GM18867 (cell line): ENCODE measurements at regions not wholly inside any gene's neighbourhood (a gene's known extent, or its start where the extent isn't known, plus 50 kb on each side); places are given as distances from the start of the nearest gene placed in this dataset.
"Not testable (repeated sequence)": the region's sequence is repeated elsewhere in the genome, so short reads cannot be mapped to it uniquely, and the experiment has no call there.

Experiments
- ATAC-seq: cut with Tn5 transposase; IDR thresholded peaks from one replicate; pipeline ENCODE4 v1.9.1; 2021; ENCODE audit warnings: mild to moderate bottlenecking, moderate library complexity; ENCODE audit not compliant: unreplicated experiment

DNA sequence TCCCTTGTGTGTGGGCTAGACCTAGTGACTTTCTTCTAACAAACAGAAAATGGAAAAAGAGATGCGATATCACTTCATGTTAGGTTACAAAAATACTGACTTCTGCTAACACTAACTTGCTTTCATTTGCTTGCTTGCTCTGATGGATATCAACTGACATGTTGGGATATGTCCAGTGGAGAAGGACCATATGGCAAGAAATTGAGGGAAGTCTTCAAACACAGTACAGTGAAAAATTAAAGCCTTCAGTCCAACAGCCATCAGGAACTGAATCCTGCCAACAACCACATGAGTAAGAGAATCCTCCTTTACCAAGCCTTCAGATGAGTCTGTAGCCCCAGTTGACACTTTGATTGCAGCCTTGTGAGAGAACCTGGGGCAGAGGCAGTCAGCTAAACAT lies 143.9 kb downstream of the MAIP1 start:
- no peak for ATAC-seq

DNA sequence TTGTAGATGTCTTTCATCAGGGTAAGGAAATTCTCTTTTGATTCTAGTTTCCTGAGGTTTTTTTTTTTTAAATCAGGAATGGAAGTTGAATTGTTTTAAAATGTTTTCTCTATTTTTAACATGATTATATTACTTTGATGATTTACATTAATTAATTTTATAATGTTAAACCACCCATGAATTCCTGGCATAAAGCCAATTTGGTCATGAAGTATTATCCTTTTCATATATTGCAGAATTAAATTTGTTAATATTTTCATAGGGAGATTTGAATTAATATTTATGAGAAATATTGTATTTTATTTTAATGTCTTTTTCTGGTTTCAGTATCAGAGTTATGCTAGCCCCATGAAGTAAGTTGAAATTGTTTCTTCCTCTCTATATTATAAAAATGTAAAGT lies 144.6 kb downstream of the MAIP1 start:
- no peak for ATAC-seq

DNA sequence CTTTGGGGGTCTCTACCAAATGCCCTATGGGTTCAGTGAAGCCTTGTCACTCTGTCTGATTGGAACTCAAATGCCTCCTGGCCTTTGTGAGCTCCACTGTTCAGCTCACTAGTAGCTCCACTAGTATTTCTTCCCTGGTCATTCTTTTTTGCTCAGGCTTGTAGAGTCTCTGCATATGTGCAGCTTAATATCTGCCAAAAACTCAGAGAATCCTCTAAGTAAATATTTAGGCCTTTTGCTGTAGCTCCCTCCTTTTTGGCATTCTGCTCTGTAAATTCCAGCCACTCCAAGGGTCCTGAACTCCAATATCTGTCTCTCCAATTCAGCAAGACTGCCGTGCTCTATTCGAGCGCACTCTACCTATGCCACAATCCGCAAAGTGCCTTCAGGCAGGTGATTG lies 146.5 kb downstream of the MAIP1 start:
- ATAC-seq = no peak

DNA sequence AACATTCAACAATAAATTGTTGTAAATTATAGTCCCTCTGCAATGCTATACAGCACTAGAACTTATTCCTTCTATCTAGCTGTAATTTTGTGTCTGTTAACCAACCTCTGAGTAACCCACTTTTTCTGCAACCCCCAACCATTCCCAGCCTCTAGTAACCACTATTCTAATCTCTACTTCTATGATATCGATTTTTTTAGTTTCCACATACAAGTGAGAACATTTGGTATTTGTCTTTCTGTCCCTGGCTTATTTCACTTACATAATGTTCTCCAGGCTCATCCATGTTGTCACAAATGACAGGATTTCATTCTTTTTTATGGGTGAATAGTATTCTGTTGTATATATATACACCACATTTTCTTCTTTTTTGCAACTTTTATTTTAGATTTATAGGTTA lies 147.6 kb downstream of the MAIP1 start:
- no peak for ATAC-seq

DNA sequence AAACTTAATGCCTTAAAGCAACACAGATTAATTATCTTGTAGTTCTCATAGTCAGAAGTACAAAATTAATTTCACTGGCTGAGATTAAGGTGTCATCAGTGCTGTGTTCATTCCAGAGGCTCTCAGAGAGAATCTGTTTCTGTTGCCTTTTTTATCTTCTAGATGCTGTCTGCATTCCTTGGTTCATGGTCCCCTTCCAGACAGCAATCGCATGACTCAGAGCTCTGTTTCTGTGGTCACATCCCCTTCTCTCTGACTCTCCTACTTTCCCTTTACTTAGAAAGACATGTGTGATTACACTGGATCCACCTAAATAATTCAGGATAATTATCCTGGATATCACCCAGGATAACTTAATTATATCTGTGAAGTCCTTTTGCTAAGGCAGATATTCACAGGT lies 148.6 kb downstream of the MAIP1 start:
- no peak for ATAC-seq

DNA sequence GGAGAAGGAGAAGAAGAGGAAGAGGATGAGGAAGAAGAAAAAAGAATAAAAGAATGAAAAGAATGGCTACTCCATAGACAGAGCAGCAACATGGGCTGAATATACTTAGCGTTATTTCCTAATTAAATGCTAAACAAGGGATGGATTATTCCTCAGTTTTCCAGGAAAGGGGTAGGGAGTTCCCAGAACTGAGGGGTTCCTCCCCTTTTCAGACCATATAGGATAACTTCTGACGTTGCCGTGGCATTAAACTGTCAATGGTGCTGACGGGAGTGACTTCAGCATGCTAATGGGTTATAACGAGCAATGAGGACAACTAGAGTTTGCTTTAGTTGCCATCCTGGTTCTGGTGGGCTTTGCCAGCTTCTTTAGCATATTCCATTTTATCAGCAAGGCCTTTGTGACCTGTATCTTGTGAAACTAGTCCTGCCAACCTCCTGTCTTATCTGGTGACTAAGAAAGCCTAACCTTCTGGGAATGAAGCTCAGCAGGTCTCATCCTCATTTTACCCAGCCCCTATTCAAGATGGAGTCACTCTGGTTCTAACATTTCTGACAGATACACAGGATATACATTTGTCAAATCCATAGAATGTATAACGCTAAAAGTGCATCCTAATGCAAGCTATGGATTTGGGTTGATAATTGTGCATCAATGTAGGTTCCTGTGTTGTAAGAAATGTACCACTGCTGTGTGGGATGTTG lies 152.3 kb downstream of the MAIP1 start:
- ATAC-seq = no peak

DNA sequence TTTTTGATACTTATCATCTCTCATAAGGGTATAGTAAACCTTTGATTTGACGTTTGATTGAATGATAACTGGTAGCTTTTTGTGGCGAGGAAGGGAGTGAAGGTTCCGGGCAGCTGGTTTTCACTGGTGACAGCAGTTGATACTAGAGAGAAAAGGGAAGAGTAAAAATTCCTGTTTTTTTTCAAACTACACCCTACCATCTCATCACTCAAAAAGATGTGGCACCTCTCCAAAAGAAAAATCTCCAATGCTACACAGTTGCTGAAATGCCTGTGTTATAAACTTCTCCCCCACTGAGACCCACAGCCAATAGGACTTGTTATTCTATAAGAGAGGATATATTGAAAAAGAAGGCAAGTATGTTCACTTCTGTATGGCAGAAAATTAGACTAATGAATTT lies 154.0 kb downstream of the MAIP1 start:
- no peak for ATAC-seq

DNA sequence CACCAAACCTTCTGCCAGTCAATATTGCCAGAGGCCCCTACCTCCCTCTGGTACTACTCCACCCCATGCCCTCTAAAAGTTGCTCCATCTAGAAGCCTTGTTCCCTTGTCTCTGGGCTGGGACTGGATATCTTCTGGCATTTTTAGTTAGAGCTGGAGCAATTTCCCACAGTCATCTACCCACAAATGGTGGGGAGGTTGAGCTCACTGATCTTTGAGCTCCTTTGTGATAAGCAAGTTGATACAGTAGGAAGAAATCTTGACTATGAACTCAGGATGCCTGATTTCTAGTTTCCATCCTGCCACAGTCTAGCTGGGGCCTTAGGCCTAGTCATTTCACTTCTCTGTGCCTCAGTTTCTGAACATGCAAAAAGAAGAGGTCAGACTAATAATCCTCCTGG lies 155.0 kb downstream of the MAIP1 start:
- ATAC-seq = no peak

DNA sequence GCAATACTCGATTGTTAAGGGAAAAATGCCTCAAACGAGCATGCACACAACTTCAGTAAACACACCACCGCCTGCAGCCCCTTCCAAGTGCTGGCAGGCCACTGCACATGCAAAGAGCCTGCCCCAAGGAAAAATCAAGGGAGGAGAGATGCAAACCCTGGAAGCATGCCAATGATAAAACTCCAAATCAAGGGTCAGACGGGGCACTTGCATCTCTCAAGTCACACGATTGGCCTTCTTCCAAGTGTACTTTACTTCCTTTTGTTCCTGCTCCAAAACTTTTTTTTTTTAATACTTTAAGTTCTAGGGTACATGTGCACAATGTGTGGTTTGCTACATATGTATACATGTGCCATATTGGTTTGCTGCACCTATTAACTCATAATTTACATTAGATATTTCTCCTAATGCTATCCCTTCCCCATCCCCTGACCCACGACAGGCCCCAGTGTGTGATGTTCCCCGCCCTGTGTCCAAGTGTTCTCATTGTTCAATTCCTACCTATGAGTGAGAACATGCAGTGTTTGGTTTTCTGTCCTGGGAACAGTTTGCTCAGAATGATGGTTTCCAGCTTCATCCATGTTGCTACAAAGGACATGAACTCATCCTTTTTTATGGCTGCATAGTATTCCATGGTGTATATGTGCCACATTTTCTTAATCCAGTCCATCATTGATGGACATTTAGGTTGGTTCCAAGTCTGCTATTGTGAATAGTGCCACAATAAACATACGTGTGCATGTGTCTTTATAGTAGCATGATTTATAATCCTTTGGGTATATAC lies 157.8 kb downstream of the MAIP1 start:
- not testable (repeated sequence) for ATAC-seq

DNA sequence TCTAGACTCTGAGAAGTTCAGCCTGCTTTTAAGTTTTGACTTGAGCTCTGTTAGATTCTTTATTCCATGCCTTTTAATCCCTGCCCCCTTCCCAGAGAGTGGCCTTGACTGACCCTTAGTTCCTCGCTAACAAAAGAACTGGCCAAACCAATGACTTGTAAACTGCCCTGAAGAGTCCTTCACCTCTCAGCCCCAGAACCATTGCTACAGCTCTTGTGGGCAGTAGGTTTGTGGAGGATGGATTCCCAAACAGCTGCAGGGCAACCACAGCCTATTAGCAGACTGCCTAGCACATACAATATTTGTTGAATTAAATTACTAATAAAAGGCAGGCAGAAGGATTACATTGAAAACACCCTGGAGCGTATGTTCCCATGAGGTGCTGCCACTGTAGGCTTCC lies 163.9 kb downstream of the MAIP1 start:
- no peak for ATAC-seq

DNA sequence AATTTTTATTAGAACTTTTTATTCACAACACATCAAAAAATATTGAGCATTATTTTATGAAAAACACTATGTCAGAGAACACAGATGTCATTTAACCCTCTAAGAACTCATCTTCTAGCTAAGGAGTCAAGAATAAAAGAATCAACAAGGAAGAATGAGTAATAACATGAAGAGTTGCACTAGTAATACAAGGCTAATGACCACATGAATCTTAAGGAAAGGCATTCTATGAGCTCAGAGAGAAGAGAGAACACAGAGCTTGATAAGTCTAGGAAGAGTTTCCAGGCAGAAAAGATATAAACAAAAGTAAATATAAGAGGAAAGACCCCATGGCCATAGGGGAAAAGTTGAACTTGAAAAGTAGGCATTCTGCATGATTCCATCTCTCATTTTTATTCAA lies 166.5 kb downstream of the MAIP1 start:
- no peak for ATAC-seq

DNA sequence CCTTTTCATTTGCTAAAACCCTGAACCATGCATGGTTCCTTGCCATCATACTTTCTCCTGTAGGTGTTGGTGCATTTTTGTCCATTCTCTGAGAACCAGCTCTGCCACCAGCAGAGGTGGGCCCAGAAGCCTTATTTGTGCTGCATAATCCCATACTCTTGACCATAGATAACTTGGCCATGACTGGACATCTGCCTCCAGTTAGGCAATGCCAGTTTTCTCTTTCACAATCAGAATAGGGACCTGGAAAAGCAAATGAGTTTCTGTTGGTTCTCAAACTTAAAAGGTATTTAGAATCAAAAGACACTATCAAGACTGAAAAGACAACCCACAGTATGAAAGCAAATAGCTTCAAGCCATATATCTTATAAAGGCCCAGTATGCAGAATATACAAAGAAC lies 167.3 kb downstream of the MAIP1 start:
- no peak for ATAC-seq

DNA sequence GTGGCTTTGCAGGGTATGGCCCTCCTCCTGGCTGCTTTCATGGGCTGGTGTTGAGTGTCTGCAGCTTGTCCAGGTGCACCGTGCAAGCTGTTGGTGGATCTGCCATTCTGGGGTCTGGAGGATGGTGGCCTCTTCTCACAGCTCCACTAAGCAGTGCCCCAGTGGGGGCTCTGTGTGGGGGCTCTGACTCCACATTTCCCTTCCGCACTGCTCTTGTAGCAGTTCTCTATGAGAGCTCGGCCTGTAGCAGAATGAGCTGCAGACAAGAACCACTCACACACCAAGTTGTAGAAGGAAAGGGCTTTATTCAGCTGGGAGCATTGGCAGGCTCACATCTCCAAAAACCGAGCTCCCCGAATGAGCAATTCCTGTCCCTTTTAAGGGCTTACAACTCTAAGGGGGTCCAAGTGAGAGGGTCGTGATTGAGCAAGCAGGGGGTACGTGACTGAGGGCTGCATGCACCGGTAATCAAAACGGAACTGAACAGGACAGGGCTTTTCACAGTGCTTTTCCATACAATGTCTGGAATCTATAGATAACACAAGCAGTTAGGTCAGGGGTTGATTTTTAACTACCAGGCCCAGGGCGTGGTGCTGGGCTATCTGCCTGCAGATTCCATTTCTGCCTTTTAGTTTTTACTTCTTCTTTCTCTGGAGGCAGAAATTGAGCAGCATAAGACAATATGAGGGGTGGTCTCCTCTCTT lies 169.4 kb downstream of the MAIP1 start:
- ATAC-seq = not testable (repeated sequence)

DNA sequence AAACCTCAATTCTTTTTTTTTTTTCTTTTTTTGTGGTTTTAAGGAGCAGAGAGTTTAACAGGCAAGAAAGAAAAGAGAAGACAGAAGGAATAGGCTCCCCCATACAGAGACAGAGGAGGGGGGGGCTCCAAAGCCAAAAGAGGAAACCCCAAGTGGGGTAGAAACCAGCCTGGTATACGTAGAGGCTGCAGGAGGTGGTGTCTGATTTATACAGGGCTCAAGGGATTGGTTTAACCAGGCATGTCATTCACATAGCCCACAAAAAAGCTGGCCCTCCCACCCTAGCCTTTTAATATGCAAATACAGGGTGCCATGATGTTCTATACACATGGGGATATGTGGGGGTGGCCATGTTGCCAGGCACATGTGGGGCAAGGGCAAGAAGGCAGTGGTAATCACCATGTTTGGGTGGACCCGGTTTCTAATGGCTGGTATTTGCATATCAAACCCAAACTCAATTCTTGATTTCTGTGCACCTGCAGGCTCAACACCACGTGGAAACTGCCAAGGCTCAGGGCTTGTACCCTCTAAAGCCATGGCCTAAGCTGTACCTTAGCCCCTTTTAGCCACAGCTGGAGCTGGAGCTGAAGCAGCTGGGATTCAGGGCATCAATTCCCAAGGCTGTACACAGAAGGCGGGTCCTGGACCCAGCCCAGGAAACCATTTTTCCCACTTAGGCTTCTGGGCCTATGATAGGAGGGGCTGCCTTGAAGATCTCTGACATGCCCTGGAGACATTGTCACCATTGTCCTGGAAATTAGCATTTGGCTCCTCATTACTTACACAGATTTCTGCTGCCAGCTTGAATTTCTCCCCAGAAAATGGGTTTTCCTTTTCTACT lies 170.3 kb downstream of the MAIP1 start:
- ATAC-seq = no peak

DNA sequence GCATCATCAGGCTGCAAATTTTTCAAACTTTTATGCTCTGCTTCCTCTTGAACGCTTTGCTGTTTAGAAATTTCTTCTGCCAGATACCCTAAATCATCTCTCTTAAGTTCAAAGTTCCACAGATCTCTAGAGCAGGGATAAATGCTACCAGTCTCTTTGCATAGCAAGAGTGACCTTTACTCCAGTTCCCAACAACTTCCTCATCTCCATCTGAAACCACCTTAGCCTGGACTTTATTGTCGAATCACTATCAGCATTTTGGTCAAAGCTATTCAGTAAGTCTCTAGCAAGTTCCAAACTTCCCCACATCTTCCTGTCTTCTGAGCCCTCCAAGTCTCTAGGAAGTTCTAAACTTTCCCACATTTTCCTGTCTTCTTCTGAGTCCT lies 170.9 kb downstream of the MAIP1 start:
- not testable (repeated sequence) for ATAC-seq

DNA sequence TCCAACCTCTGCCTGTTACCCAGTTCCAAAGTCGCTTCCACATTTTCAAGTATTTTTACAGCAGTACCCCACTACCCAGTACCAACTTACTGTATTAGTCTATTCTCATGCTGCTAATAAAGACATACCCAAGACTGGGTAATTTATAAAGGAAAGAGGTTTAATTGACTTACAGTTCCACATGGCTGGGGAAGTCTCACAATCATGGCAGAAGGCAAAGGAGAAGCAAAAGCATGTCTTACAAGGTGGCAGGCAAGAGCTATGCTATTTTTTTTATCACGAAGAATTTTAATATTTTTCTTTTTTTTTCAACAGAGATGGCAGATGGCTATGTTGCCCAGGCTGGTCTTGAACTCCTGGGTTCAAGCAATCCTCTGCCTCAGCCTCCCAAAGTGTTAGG lies 171.3 kb downstream of the MAIP1 start:
- not testable (repeated sequence) for ATAC-seq

DNA sequence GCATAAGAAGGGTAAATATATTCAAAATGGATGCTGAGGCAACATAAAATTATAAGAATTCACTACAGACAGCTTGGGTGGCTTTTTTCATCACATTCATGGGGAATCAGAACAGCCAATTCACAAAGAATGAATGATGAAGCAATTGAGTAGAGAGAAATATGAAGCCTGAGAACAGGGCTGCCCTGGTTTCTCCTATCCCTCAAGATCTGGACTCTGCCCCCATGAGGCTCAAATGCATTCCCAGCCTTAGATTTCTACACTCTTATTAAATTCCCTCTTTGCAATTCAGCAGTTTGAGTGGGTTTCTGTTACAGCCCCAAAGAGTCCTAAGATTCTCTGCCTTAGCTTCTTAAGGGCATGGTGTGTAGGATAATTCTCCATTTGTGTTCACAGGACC lies 172.5 kb downstream of the MAIP1 start:
- no peak for ATAC-seq

DNA sequence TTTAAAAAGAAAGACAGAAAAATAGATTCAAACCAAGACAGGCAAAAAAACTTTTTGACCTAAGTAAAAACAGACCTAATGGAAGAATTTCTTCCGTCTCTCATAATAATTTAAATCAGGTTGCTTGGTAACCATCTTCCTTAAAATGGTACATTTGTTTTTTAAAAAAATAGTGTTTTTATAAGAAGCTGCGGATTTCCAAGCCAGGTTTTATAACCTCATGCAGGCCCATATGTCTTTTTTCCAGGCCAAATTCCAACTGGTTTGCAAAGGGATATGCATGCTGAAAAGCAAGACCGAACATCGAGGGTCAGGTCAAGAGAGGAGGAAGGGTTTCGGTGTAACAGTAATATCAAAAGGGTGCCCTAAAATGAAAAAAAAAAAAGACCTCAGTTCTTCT lies 172.9 kb downstream of the MAIP1 start:
- ATAC-seq = no peak

DNA sequence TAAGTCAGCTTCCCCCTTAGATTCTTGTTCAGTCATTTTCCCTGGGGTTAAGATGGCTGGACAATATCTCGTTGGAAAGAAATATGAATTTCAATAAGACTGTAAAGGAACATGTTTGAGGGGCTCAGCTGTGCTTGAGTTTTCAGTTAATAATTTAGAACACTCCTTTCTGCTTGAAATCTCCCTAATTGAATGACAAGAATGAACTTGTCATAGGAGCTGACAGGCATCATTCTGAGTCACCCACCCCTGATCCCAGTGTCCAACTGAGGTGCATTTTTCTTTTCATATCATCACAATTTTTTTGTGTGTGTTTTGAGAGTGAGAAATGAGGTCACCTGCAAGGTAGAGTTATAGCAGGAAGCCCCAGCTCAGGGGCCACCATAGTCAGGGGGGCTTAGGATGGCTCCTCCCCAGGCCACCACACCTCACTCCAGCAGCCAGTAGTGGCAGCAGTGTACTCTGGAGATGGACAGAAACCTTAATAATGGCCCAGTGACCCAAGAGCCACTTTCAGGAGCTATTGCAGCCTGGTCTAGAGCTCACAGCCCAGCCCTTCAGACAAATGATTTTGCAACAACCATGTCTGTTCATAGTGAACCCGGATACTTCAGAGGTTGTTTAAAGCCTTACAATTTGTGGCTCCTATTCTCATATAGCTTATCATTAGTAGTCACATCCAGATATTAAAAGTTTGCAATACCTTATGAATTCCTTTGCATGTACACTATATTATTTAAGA lies 174.5 kb downstream of the MAIP1 start:
- ATAC-seq = no peak

DNA sequence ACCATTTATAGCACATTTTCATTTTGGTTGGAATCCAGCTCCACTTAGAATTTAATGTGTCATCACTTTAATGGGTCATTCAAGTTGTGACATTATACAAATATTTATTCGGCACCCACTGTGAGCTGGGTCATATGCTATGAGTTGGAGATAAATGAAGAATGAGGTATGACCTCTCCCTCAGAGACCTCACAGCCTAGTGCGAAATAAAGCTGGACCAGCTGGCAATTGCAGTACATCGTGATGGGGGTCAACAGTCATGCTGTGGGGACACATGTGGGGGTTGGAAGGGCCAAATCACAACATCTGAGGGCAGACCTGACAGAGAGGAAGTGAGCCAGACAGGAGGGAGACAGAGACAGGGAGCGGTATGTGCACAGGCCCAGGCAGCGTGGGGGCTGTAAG lies 175.4 kb downstream of the MAIP1 start:
- no peak for ATAC-seq
